22Rv1 (cell line): ENCODE measurements at regions not wholly inside any gene's neighbourhood (a gene's known extent, or its start where the extent isn't known, plus 50 kb on each side); places are given as distances from the start of the nearest gene placed in this dataset.

Source experiments
- H3K27ac ChIP-seq: fragments of 450-650 bp; 2 replicates; pipeline ENCODE4 v1.5.1; 2017
- CTCF ChIP-seq: fragments of 450-650 bp; IDR thresholded peaks from 2 replicates; pipeline ENCODE4 v1.5.1; 2017; ENCODE audit warnings: mild to moderate bottlenecking
- ZFX ChIP-seq: fragments of 450-650 bp; IDR thresholded peaks from 2 replicates; pipeline ENCODE4 v1.6.1; 2017; ENCODE audit warnings: antibody characterized with exemption, borderline replicate concordance

GRCh38 chr18:22271030-22271429 lies 101.6 kb downstream of the GATA6 start:
- H3K27ac ChIP-seq, result no peak overlapping the region
- TF ChIP-seq ZFX (no peak), CTCF (no peak)

GRCh38 chr18:22268641-22269128 lies 99.3 kb downstream of the GATA6 start:
- no peak for TF ChIP-seq ZFX
- TF ChIP-seq CTCF, result no peak
- no peak overlapping the region for H3K27ac ChIP-seq

GRCh38 chr18:22267697-22268096 lies 98.3 kb downstream of the GATA6 start:
- TF ChIP-seq ZFX (no peak), CTCF (no peak)
- H3K27ac ChIP-seq, result no peak overlapping the region

GRCh38 chr18:22267225-22267624 lies 97.8 kb downstream of the GATA6 start:
- no peak overlapping the region for H3K27ac ChIP-seq
- TF ChIP-seq CTCF, result no peak
- TF ChIP-seq ZFX, result no peak

- TF ChIP-seq CTCF (no peak), ZFX (no peak)
- no peak overlapping the region for H3K27ac ChIP-seq
Observed at GRCh38 chr18:22265838-22266237, 96.4 kb downstream of the GATA6 start.

- no peak for TF ChIP-seq ZFX
- no peak for TF ChIP-seq CTCF
- H3K27ac ChIP-seq, result no peak overlapping the region
Observed at GRCh38 chr18:22260208-22260820, 90.9 kb downstream of the GATA6 start.

GRCh38 chr18:22257022-22257543 lies 87.7 kb downstream of the GATA6 start:
- TF ChIP-seq ZFX (no peak), CTCF (no peak)
- no peak overlapping the region for H3K27ac ChIP-seq
